22Rv1 (cell line): ENCODE measurements at regions not wholly inside any gene's neighbourhood (a gene's known extent, or its start where the extent isn't known, plus 50 kb on each side); places are given as distances from the start of the nearest gene placed in this dataset.

Source experiments
- H3K27ac ChIP-seq: fragments of 450-650 bp; 2 replicates; pipeline ENCODE4 v1.5.1; 2017
- ZFX ChIP-seq: fragments of 450-650 bp; IDR thresholded peaks from 2 replicates; pipeline ENCODE4 v1.6.1; 2017; ENCODE audit warnings: antibody characterized with exemption, borderline replicate concordance
- TF ChIP-seq, protein P1 (sequence below): fragments of 450-650 bp; IDR thresholded peaks from 2 replicates; pipeline ENCODE4 v1.5.1; 2017; ENCODE audit warnings: mild to moderate bottlenecking

- no peak overlapping the region for H3K27ac ChIP-seq
- TF ChIP-seq, protein P1, sequence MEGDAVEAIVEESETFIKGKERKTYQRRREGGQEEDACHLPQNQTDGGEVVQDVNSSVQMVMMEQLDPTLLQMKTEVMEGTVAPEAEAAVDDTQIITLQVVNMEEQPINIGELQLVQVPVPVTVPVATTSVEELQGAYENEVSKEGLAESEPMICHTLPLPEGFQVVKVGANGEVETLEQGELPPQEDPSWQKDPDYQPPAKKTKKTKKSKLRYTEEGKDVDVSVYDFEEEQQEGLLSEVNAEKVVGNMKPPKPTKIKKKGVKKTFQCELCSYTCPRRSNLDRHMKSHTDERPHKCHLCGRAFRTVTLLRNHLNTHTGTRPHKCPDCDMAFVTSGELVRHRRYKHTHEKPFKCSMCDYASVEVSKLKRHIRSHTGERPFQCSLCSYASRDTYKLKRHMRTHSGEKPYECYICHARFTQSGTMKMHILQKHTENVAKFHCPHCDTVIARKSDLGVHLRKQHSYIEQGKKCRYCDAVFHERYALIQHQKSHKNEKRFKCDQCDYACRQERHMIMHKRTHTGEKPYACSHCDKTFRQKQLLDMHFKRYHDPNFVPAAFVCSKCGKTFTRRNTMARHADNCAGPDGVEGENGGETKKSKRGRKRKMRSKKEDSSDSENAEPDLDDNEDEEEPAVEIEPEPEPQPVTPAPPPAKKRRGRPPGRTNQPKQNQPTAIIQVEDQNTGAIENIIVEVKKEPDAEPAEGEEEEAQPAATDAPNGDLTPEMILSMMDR = no peak
- TF ChIP-seq ZFX = no peak
Measured at GRCh38 chr16:76059186-76059585, 218.0 kb upstream of the CNTNAP4 start.

DNA sequence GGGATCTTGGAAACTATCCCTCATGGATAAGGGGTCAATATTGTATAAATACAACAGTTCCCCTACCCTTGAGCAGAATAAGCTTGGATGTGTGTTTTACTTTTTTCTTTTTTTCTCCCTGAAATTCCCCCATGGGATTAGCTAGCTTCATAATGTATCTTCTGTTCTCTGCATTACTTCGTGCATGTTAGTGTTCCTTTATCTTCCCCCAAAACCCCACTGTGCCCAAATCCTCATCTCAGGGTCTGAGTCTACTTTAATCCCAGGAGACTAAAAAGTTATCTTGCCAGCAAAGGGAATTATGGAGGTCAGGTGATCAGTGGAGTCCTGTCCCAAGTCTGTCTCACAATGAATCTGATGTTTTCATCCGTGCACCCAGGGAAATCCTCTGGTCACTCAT lies 217.5 kb upstream of the CNTNAP4 start:
- no peak for TF ChIP-seq ZFX
- TF ChIP-seq, protein P1 = no peak
- no peak overlapping the region for H3K27ac ChIP-seq

GRCh38 chr16:76071690-76072089 lies 205.5 kb upstream of the CNTNAP4 start:
- no peak overlapping the region for H3K27ac ChIP-seq
- TF ChIP-seq, protein P1 = no peak

- TF ChIP-seq ZFX = no peak
- TF ChIP-seq, protein P1 = no peak
- no peak overlapping the region for H3K27ac ChIP-seq
Measured at GRCh38 chr16:76081967-76082366, 195.2 kb upstream of the CNTNAP4 start.

DNA sequence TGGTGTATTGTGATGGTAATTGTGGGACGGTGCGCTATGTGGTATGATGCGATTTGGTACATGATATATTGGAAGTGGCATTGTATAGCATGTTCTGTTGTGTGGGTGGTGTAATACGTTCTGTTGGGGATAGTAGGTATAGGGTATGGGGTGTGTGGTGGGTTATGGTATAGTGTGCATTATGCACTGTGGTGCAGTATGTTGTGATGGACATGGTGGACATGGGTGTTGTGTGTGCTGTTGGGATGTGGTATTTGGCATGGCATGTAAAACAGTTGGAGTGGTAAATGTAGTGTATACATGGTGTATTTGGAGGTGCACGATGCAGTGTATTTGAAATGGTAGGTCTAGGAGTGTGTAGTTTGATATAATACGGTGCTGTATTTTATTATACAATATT lies 170.6 kb upstream of the CNTNAP4 start:
- TF ChIP-seq, protein P1 = no peak
- no peak overlapping the region for H3K27ac ChIP-seq

DNA sequence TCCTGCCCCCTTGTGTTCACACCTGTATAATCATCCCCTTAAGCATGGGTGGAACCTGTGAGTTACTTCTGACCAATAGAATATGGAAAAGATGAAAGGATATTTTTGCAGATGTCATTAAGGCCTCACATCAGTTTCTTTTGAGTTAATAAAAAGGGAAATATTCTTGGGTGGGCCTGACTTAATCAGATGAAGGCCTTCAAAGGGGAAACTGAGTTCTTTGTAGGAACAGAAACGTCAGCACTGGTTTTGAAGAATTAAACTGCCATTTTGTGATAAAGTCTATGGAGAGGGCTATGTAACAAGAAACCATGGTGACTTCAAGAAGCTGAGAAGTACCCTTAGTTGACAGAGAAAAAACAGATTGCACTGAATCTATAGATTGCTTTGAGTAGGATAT lies 168.7 kb upstream of the CNTNAP4 start:
- no peak for TF ChIP-seq ZFX
- TF ChIP-seq, protein P1 = no peak
- H3K27ac ChIP-seq = no peak overlapping the region

GRCh38 chr16:76114681-76115080 lies 162.5 kb upstream of the CNTNAP4 start:
- TF ChIP-seq, protein P1 = no peak
- TF ChIP-seq ZFX = no peak
- H3K27ac ChIP-seq = no peak overlapping the region
